ENCODE measurements at regions not wholly inside any gene's neighbourhood (a gene's known extent, or its start where the extent isn't known, plus 50 kb on each side); places are given as distances from the start of the nearest gene placed in this dataset.

DNA sequence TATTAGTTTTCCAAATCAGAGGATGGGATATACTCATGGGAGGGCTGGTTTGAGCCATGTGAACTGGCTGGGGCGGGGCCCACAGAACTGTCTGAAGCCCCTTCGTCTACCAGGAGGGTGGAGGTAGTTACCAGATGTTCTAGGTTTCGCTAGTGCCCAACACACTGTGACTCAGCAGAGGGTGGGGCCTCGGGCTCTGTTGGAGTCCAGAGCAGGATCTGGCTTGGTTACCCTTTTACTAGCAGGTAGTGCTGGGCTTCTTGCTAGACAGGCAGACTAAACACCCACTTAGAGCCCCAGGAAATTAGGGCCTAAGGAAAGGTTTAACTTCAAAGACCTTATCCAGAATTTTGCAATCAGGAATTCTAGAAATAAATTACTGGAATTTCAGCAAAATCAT is 56.2 kb upstream of the CHRDL1 start:
- intact Hi-C loops (cut with DNase I, micrococcal nuclease) = loop anchor here (2.0 to 10.0 kb wide), 3 partner anchors 243 to 593 kb away; partner anchors contain the start of gene PAK3 (in 1 of the 2)
- no peak overlapping the region for H3K4me3 Mint-ChIP-seq
- ATAC-seq (no peak), DNase-seq (no peak)
- peaks cover 4% of the 10 kb centered on the region for H3K27me3 Mint-ChIP-seq
- POLR2A ChIA-PET = no interaction called here
- H3K9me3 Mint-ChIP-seq (ENCODE audit: low read depth) = no peaks in the 10 kb centered on the region
- CTCF ChIA-PET = no interaction called here
- H3K4me1 Mint-ChIP-seq = no peaks in the 10 kb centered on the region
- H3K27ac Mint-ChIP-seq = no peak overlapping the region
- H3K36me3 Mint-ChIP-seq (ENCODE audit: low read depth) = no peaks in the 10 kb centered on the region

DNA sequence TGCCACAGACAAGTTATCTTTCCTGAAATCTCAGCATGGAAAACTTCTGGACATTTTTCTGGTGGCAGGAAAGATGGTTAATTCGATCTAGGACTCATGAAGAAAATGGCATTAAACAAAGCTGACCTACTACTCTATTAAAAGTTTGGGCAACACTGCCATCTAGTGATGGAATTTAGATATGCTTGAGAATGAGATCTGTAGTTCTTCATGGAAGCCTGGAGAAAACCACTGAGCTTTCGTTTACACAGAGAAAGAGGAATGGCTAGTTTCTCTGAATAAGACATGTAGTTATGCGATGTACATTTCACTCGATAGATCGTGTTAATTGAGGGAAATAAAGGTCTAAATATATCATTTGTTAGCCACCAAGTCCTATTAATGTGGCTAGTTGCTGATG is 51.7 kb upstream of the CHRDL1 start:
- no peaks in the 10 kb centered on the region for H3K36me3 Mint-ChIP-seq (ENCODE audit: low read depth)
- peaks cover 2% of the 10 kb centered on the region for H3K27me3 Mint-ChIP-seq
- H3K9me3 Mint-ChIP-seq (ENCODE audit: low read depth) = no peaks in the 10 kb centered on the region
- ATAC-seq = peak; percentile 44
- DNase-seq = no peak
- no peaks in the 10 kb centered on the region for H3K4me1 Mint-ChIP-seq
- POLR2A ChIA-PET = no interaction called here
- H3K27ac Mint-ChIP-seq = no peak overlapping the region
- no peak overlapping the region for H3K4me3 Mint-ChIP-seq
- intact Hi-C loops (cut with DNase I, micrococcal nuclease) = loop anchor here (1.0 to 5.0 kb wide), 2 partner anchors 397 to 690 kb away; no protein-coding TSS in a partner anchor
- CTCF ChIA-PET = interaction anchor here (0.7 to 2.2 kb wide), 14 partner anchors 9 to 436 kb away, joined by 3 to 16 read pairs (median 5); no protein-coding TSS in a partner anchor

DNA sequence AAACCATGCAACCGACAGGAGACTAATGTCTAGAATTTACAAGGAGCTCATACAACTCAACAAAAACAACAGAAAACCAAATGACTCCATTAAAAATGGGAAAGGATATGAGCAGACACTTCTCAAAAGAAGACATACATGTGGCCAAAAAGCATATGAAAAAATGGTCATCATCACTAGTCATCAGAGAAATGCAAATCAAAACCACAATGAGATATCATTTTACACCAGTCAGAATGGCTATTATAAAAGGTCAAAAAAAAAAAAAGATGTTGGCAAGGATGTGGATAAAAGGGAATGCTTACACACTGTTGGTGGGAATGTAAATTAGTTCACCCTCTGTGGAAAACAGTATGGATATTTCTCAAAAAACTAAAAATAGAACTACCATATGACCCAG is 50.5 kb upstream of the CHRDL1 start:
- ATAC-seq (no peak), DNase-seq (no peak)
- no peak overlapping the region for H3K27ac Mint-ChIP-seq
- H3K36me3 Mint-ChIP-seq (ENCODE audit: low read depth) = no peaks in the 10 kb centered on the region
- H3K4me1 Mint-ChIP-seq = no peaks in the 10 kb centered on the region
- intact Hi-C loops (cut with DNase I, micrococcal nuclease) = loop anchor here in 1 of 2 experiments (5.0 kb wide), 1 partner anchor 689 kb away; no protein-coding TSS in a partner anchor
- no peak overlapping the region for H3K4me3 Mint-ChIP-seq
- POLR2A ChIA-PET = no interaction called here
- no peaks in the 10 kb centered on the region for H3K9me3 Mint-ChIP-seq (ENCODE audit: low read depth)
- CTCF ChIA-PET = interaction anchor here (2.2 kb wide), 1 partner anchor 9 kb away, joined by 16 read pairs; no protein-coding TSS in a partner anchor
- H3K27me3 Mint-ChIP-seq = peaks cover 2% of the 10 kb centered on the region

Measured in activated CD4-positive, alpha-beta T cell treated with anti-CD3 and anti-CD28 coated beads for 36 hours (primary cell).